HFF-Myc (cell line): ENCODE measurements at regions not wholly inside any gene's neighbourhood (a gene's known extent, or its start where the extent isn't known, plus 50 kb on each side); places are given as distances from the start of the nearest gene placed in this dataset.
"Not testable (repeated sequence)": the region's sequence is repeated elsewhere in the genome, so short reads cannot be mapped to it uniquely, and the experiment has no call there.

Experiments used
- DNase-seq: peaks from one replicate; pipeline ENCODE4 v3.0.0-alpha.2; 2011; ENCODE audit warnings: low read depth; ENCODE audit errors: extremely low read depth
- H3K4me3 ChIP-seq: replicated peaks from 2 replicates; pipeline ENCODE4 v1.5.1; 2011; ENCODE audit warnings: low read depth, mild to moderate bottlenecking, control low read depth, low read length
- CTCF ChIP-seq: IDR thresholded peaks from 2 replicates; pipeline ENCODE4 v1.5.1; 2012; ENCODE audit warnings: mild to moderate bottlenecking, low read depth, low read length, control low read depth; ENCODE audit errors: missing control alignments

GRCh38 chr15:92822216-92823144 lies 77.6 kb upstream of the CHD2 start:
- DNase-seq: no peak
- no peak for TF ChIP-seq CTCF
- H3K4me3 ChIP-seq: no peak overlapping the region

- H3K4me3 ChIP-seq: no peak overlapping the region
- DNase-seq: no peak
- no peak for TF ChIP-seq CTCF
These were observed 74.1 kb upstream of the CHD2 start for GRCh38 chr15:92825985-92826384.

- not testable (repeated sequence) for H3K4me3 ChIP-seq
These were observed 72.1 kb upstream of the CHD2 start for GRCh38 chr15:92827991-92828390.

GRCh38 chr15:92829875-92830274 lies 70.2 kb upstream of the CHD2 start:
- no peak for TF ChIP-seq CTCF
- H3K4me3 ChIP-seq: no peak overlapping the region
- DNase-seq: no peak

More at GRCh38 chr15:92827991-92828390, 72.1 kb upstream of the CHD2 start:
- not testable (repeated sequence) for DNase-seq

- DNase-seq: no peak
- H3K4me3 ChIP-seq: no peak overlapping the region
- no peak for TF ChIP-seq CTCF
These were observed 68.8 kb upstream of the CHD2 start for GRCh38 chr15:92831336-92831654.

GRCh38 chr15:92831655-92832328 lies 68.3 kb upstream of the CHD2 start:
- peak; percentile 90 for DNase-seq
- no peak for TF ChIP-seq CTCF
- H3K4me3 ChIP-seq: no peak overlapping the region

GRCh38 chr15:92833106-92833433 lies 67.1 kb upstream of the CHD2 start:
- DNase-seq: no peak

More at GRCh38 chr15:92833106-92833433, 67.1 kb upstream of the CHD2 start:
- no peak overlapping the region for H3K4me3 ChIP-seq
- no peak for TF ChIP-seq CTCF
